ENCODE measurements at regions not wholly inside any gene's neighbourhood (a gene's known extent, or its start where the extent isn't known, plus 50 kb on each side); places are given as distances from the start of the nearest gene placed in this dataset.

- TF ChIP-seq CTCF (IDR thresholded peaks at IDR 0.05) = no peak
- no peak for TF ChIP-seq ZFX (IDR thresholded peaks at IDR 0.05; ENCODE audit: borderline replicate concordance)
These were observed 891.1 kb upstream of the HS3ST1 start for GRCh38 chr4:12319765-12320164.
